ENCODE measurements at regions not wholly inside any gene's neighbourhood (a gene's known extent, or its start where the extent isn't known, plus 50 kb on each side); places are given as distances from the start of the nearest gene placed in this dataset.

- TF ChIP-seq POLR2A (IDR thresholded peaks at IDR 0.05; ENCODE audit: borderline replicate concordance, extremely low read depth, insufficient read depth, insufficient read length): no peak
- no peak for TF ChIP-seq CTCF (IDR thresholded peaks at IDR 0.05 in 2 of 3, conservative IDR thresholded peaks at IDR 0.05 in 1 of 3; ENCODE audit: borderline replicate concordance in 1 of 3, insufficient read depth in 1 of 3, low read depth in 2 of 3, low read length in 2 of 3)
- TF ChIP-seq POLR2AphosphoS5 (IDR thresholded peaks at IDR 0.05; ENCODE audit: low read depth, low read length): no peak
- no peak for TF ChIP-seq CBX3 (IDR thresholded peaks at IDR 0.05; ENCODE audit: low read depth)
- no peak for TF ChIP-seq ZBTB33 (IDR thresholded peaks at IDR 0.05; ENCODE audit: extremely low read depth, insufficient replicate concordance, low read length)
- TF ChIP-seq SIN3A (IDR thresholded peaks at IDR 0.05; ENCODE audit: low read depth): no peak
- TF ChIP-seq TCF7L2 (IDR thresholded peaks at IDR 0.05; ENCODE audit: borderline replicate concordance, extremely low read depth, insufficient read depth, insufficient read length): no peak
- TF ChIP-seq EZH2phosphoT487 (IDR thresholded peaks at IDR 0.05; ENCODE audit: borderline replicate concordance): no peak
- no peak for TF ChIP-seq ZNF274 (IDR thresholded peaks at IDR 0.05; ENCODE audit: low read depth, low read length)
- TF ChIP-seq YY1 (IDR thresholded peaks at IDR 0.05; ENCODE audit: extremely low read depth, insufficient replicate concordance, low read depth, low read length): no peak
- no peak for TF ChIP-seq REST (IDR thresholded peaks at IDR 0.05; ENCODE audit: low read depth)
- no peak for TF ChIP-seq RAD21 (IDR thresholded peaks at IDR 0.05; ENCODE audit: low read depth)
- TF ChIP-seq EZH2 (IDR thresholded peaks at IDR 0.05): no peak
Observed at GRCh38 chr20:57782631-57783041, 72.8 kb upstream of the PMEPA1 start.

All from HCT116 (cell line).